ENCODE measurements at regions not wholly inside any gene's neighbourhood (a gene's known extent, or its start where the extent isn't known, plus 50 kb on each side); places are given as distances from the start of the nearest gene placed in this dataset.

- H3K27ac ChIP-seq, result no peak overlapping the region
- TF ChIP-seq, protein P1, sequence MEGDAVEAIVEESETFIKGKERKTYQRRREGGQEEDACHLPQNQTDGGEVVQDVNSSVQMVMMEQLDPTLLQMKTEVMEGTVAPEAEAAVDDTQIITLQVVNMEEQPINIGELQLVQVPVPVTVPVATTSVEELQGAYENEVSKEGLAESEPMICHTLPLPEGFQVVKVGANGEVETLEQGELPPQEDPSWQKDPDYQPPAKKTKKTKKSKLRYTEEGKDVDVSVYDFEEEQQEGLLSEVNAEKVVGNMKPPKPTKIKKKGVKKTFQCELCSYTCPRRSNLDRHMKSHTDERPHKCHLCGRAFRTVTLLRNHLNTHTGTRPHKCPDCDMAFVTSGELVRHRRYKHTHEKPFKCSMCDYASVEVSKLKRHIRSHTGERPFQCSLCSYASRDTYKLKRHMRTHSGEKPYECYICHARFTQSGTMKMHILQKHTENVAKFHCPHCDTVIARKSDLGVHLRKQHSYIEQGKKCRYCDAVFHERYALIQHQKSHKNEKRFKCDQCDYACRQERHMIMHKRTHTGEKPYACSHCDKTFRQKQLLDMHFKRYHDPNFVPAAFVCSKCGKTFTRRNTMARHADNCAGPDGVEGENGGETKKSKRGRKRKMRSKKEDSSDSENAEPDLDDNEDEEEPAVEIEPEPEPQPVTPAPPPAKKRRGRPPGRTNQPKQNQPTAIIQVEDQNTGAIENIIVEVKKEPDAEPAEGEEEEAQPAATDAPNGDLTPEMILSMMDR (conservative IDR thresholded peaks at IDR 0.05), result no peak
Observed at GRCh38 chr2:236667526-236667925, 97.9 kb downstream of the ACKR3 start.

DNA sequence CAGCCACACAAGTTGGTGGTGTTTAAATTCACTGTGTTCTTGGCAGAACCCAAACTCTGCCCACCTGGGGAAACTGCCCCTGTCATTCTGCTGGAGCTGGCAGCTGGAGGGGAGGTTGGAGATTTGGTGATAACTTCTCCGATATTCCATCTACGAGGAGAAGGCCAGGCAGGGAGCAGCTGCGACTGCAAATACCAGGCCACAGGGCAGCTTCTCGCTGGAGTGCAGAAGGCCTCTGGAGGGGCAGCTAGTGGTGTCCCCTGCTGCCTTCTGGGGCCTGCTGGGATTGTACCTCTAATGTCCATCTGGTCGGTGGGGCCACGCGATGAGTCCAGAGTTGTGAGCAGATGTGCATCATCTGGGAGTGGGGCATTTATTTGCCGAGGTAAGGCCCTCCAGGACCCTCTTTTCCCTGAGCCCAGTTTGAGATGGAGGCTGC lies 98.9 kb downstream of the ACKR3 start:
- TF ChIP-seq, protein P1 (conservative IDR thresholded peaks at IDR 0.05), result no peak
- no peak overlapping the region for H3K27ac ChIP-seq

GRCh38 chr2:236670235-236670620 lies 100.6 kb downstream of the ACKR3 start:
- TF ChIP-seq, protein P1 (conservative IDR thresholded peaks at IDR 0.05), result no peak
- H3K27ac ChIP-seq, result no peak overlapping the region

GRCh38 chr2:236671896-236672562 lies 102.4 kb downstream of the ACKR3 start:
- TF ChIP-seq, protein P1 (conservative IDR thresholded peaks at IDR 0.05), result no peak
- no peak overlapping the region for H3K27ac ChIP-seq

DNA sequence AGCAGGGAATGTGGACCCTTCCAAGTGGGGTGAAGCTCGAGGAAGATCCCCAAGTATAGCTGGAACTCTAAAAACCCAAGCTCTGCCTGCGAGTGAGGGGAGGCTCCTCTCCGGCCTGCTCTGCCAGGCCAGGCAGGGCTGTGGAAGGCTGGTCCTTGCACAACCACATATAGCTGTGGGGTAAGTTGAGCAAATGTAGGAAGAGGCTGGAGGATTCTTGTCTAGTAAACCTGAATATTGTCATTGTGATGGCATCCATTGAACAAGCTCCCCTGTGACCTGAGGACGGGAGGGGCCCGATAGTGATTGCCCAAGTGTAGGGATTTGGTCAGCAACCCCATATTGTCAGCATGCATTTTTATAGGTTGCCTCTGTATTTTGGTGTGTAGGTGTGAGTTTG lies 103.0 kb downstream of the ACKR3 start:
- no peak overlapping the region for H3K27ac ChIP-seq
- TF ChIP-seq, protein P1 (conservative IDR thresholded peaks at IDR 0.05), result no peak

DNA sequence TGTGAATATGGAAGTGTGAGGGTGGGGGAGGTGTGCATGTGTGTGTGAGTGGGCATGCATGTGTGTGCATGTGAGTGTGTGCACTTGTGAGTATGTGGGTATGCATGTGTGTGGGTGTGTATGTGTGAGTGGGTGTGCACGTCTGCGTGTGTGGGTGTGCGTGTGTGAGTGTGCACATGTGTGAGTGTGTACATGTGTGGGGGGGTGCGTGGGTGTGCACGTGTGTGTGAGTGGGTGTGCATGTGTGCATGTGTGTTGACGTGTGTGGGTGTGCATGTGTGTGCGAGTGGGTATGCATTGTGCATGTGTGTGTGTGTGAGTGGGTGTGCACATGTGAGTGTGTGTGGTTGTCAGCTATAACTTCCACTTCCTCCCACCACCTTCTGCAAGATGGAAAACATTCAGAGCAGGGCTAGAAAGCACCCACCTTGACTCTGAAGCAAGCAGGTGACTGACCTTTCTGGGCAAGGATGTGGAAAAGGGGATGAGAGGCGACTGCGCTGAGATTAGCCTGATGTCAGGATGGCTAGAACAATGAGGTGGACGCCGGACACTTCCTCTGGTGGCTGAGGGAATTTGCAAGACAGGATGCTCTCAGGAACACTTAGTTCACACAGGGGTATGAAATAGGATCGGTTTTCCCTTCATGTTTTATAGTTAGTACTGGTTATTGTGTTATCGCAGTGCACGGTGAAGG lies 103.6 kb downstream of the ACKR3 start:
- no peak overlapping the region for H3K27ac ChIP-seq
- TF ChIP-seq, protein P1 (conservative IDR thresholded peaks at IDR 0.05), result no peak

GRCh38 chr2:236673823-236674185 lies 104.2 kb downstream of the ACKR3 start:
- no peak overlapping the region for H3K27ac ChIP-seq

More at GRCh38 chr2:236673823-236674185, 104.2 kb downstream of the ACKR3 start:
- TF ChIP-seq, protein P1 (conservative IDR thresholded peaks at IDR 0.05), result no peak

Data from VCaP (cell line).